Neural crest cell (in vitro differentiated cells): ENCODE measurements at regions not wholly inside any gene's neighbourhood (a gene's known extent, or its start where the extent isn't known, plus 50 kb on each side); places are given as distances from the start of the nearest gene placed in this dataset.

Source experiments
- DNase-seq: peaks from one replicate; pipeline ENCODE4 v3.0.0; 2021; ENCODE audit warnings: low read depth, mixed read lengths, low spot score
- H3K27ac Mint-ChIP-seq: one replicate; pipeline ENCODE4 v1.8.0; 2021; ENCODE audit warnings: mild to moderate bottlenecking, mixed read lengths; ENCODE audit not compliant: unreplicated experiment
- H3K27me3 Mint-ChIP-seq: 2 replicates; pipeline ENCODE4 v1.8.0; 2021; ENCODE audit warnings: low read depth, mild to moderate bottlenecking, mixed read lengths
- H3K36me3 Mint-ChIP-seq: 2 replicates; pipeline ENCODE4 v1.8.0; 2021; ENCODE audit warnings: low read depth, mild to moderate bottlenecking, mixed read lengths
- H3K4me1 Mint-ChIP-seq: 2 replicates; pipeline ENCODE4 v1.8.0; 2021; ENCODE audit warnings: mixed read lengths
- H3K4me3 Mint-ChIP-seq: one replicate; pipeline ENCODE4 v1.8.0; 2021; ENCODE audit warnings: mild to moderate bottlenecking, mixed read lengths
- H3K9me3 Mint-ChIP-seq: 2 replicates; pipeline ENCODE4 v1.8.0; 2021; ENCODE audit warnings: mixed read lengths
- TF ChIP-seq, protein P1 (sequence below): fragments of 200-600 bp; sonication (generic); conservative IDR thresholded peaks from 2 replicates; pipeline ENCODE4 v1.5.0; 2021; ENCODE audit warnings: antibody characterized with exemption, mild to moderate bottlenecking

DNA sequence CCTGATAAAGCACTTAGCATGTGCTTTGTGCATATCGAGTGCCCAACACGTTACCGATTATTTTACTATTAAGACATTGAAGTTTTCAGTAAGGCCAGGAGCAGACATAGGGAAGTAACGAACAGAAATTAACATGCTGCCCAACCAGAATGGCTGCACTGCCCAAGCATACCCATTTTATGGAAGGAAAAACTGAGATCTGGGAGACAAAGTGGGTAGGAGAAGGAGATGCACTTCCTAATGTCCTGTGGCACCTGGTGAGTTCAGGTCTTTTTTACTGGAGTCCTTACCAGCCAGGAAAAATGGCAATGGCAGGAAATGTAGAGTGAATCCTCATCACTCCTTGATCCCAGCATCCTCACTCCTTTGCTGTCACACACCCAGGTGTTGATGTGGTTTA lies 768.5 kb downstream of the MED13L start:
- no peak overlapping the region for H3K4me3 Mint-ChIP-seq
- TF ChIP-seq, protein P1, sequence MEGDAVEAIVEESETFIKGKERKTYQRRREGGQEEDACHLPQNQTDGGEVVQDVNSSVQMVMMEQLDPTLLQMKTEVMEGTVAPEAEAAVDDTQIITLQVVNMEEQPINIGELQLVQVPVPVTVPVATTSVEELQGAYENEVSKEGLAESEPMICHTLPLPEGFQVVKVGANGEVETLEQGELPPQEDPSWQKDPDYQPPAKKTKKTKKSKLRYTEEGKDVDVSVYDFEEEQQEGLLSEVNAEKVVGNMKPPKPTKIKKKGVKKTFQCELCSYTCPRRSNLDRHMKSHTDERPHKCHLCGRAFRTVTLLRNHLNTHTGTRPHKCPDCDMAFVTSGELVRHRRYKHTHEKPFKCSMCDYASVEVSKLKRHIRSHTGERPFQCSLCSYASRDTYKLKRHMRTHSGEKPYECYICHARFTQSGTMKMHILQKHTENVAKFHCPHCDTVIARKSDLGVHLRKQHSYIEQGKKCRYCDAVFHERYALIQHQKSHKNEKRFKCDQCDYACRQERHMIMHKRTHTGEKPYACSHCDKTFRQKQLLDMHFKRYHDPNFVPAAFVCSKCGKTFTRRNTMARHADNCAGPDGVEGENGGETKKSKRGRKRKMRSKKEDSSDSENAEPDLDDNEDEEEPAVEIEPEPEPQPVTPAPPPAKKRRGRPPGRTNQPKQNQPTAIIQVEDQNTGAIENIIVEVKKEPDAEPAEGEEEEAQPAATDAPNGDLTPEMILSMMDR = no peak
- peaks cover 6% of the 10 kb centered on the region for H3K36me3 Mint-ChIP-seq
- peaks cover 77% of the 10 kb centered on the region for H3K27me3 Mint-ChIP-seq
- peaks cover 39% of the 10 kb centered on the region for H3K4me1 Mint-ChIP-seq
- no peak for DNase-seq
- H3K9me3 Mint-ChIP-seq = peaks cover 10% of the 10 kb centered on the region
- no peak overlapping the region for H3K27ac Mint-ChIP-seq

GRCh38 chr12:115507951-115508722 lies 769.4 kb downstream of the MED13L start:
- Mint-ChIP-seq H3K9me3 (peaks cover 8% of the 10 kb centered on the region), H3K4me3 (peak overlapping the region; percentile 11), H3K36me3 (peaks cover 4% of the 10 kb centered on the region), H3K27ac (peak overlapping the region; percentile 16), H3K27me3 (peaks cover 79% of the 10 kb centered on the region), H3K4me1 (peaks cover 41% of the 10 kb centered on the region)
- peak; percentile 23 for DNase-seq
- TF ChIP-seq, protein P1 = no peak

DNA sequence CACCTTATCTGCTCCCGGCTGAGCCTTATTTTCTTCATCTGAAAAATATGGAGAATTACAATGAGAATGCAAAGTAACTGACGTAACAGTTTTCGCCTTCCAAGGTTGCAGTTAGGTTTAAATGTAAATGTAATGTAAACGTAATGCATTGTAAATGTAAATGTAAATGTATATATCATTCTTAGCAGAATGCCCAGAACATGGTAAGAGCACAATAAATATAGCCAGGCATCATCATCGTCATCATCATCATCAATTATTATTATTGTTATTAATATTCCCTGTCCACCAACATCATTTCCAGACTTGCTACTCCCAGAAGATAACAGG lies 770.0 kb downstream of the MED13L start:
- Mint-ChIP-seq H3K4me3 (no peak overlapping the region), H3K27ac (no peak overlapping the region), H3K9me3 (peaks cover 2% of the 10 kb centered on the region)

GRCh38 chr12:115506822-115507559 lies 770.5 kb downstream of the MED13L start:
- H3K27me3 Mint-ChIP-seq = peaks cover 72% of the 10 kb centered on the region
- TF ChIP-seq, protein P1 = no peak
- H3K4me3 Mint-ChIP-seq = no peak overlapping the region
- no peak for DNase-seq
- H3K4me1 Mint-ChIP-seq = peaks cover 38% of the 10 kb centered on the region
- H3K36me3 Mint-ChIP-seq = no peaks in the 10 kb centered on the region
- no peak overlapping the region for H3K27ac Mint-ChIP-seq
- peaks cover 2% of the 10 kb centered on the region for H3K9me3 Mint-ChIP-seq

More for the DNA sequence above, 770.0 kb downstream of the MED13L start:
- TF ChIP-seq, protein P1 = no peak
- H3K27me3 Mint-ChIP-seq = peaks cover 74% of the 10 kb centered on the region
- no peak for DNase-seq
- no peaks in the 10 kb centered on the region for H3K36me3 Mint-ChIP-seq
- peaks cover 41% of the 10 kb centered on the region for H3K4me1 Mint-ChIP-seq

GRCh38 chr12:115504306-115505290 lies 772.9 kb downstream of the MED13L start:
- no peak overlapping the region for H3K4me3 Mint-ChIP-seq
- peaks cover 2% of the 10 kb centered on the region for H3K9me3 Mint-ChIP-seq
- peaks cover 54% of the 10 kb centered on the region for H3K27me3 Mint-ChIP-seq
- TF ChIP-seq, protein P1 = no peak
- peak overlapping the region; percentile 45 for H3K27ac Mint-ChIP-seq
- no peaks in the 10 kb centered on the region for H3K36me3 Mint-ChIP-seq
- H3K4me1 Mint-ChIP-seq = peaks cover 32% of the 10 kb centered on the region
- no peak for DNase-seq
